ENCODE measurements at regions not wholly inside any gene's neighbourhood (a gene's known extent, or its start where the extent isn't known, plus 50 kb on each side); places are given as distances from the start of the nearest gene placed in this dataset.

- no peak for TF ChIP-seq CTCF (conservative IDR thresholded peaks at IDR 0.05; ENCODE audit: low read depth, low read length)
- no peak for TF ChIP-seq EZH2 (IDR thresholded peaks at IDR 0.05; ENCODE audit: low read length, unreplicated experiment)
- TF ChIP-seq EZH2phosphoT487 (IDR thresholded peaks at IDR 0.05; ENCODE audit: borderline replicate concordance, low read length) = no peak
Measured at GRCh38 chr20:40589581-40589980, 99.5 kb downstream of the MAFB start.
